ENCODE measurements at regions not wholly inside any gene's neighbourhood (a gene's known extent, or its start where the extent isn't known, plus 50 kb on each side); places are given as distances from the start of the nearest gene placed in this dataset.

- no peak for TF ChIP-seq CTCF (IDR thresholded peaks at IDR 0.05)
- no peaks in the 10 kb centered on the region for H3K9me3 Mint-ChIP-seq
- POLR2A ChIA-PET = no interaction called here
These were observed 73.0 kb downstream of the TFPI2 start for GRCh38 chr7:93817526-93817925.

GRCh38 chr7:93817004-93817403 is 73.5 kb downstream of the TFPI2 start:
- no peaks in the 10 kb centered on the region for H3K27me3 Mint-ChIP-seq
- CTCF ChIA-PET = no interaction called here
- intact Hi-C loops (cut with micrococcal nuclease) = no loop called here
- POLR2A ChIA-PET = no interaction called here
- H3K36me3 Mint-ChIP-seq (ENCODE audit: low read depth) = no peaks in the 10 kb centered on the region
- no peak for DNase-seq
- no peaks in the 10 kb centered on the region for H3K4me1 Mint-ChIP-seq (ENCODE audit: low read depth)
- no peak for TF ChIP-seq CTCF (IDR thresholded peaks at IDR 0.05)
- H3K4me3 Mint-ChIP-seq = no peak overlapping the region
- ATAC-seq = no peak
- no peaks in the 10 kb centered on the region for H3K9me3 Mint-ChIP-seq
- no peak overlapping the region for H3K27ac Mint-ChIP-seq

More at GRCh38 chr7:93817526-93817925, 73.0 kb downstream of the TFPI2 start:
- no peak for DNase-seq
- no peaks in the 10 kb centered on the region for H3K36me3 Mint-ChIP-seq (ENCODE audit: low read depth)
- ATAC-seq = no peak
- intact Hi-C loops (cut with micrococcal nuclease) = no loop called here
- CTCF ChIA-PET = no interaction called here
- no peak overlapping the region for H3K27ac Mint-ChIP-seq
- no peaks in the 10 kb centered on the region for H3K4me1 Mint-ChIP-seq (ENCODE audit: low read depth)
- H3K4me3 Mint-ChIP-seq = no peak overlapping the region
- H3K27me3 Mint-ChIP-seq = no peaks in the 10 kb centered on the region

GRCh38 chr7:93813514-93813913 is 77.0 kb downstream of the TFPI2 start:
- H3K4me3 Mint-ChIP-seq = no peak overlapping the region
- POLR2A ChIA-PET = no interaction called here
- intact Hi-C loops (cut with micrococcal nuclease) = no loop called here
- ATAC-seq (no peak), DNase-seq (no peak)
- no peaks in the 10 kb centered on the region for H3K36me3 Mint-ChIP-seq (ENCODE audit: low read depth)
- CTCF ChIA-PET = interaction anchor here (1.5 kb wide), 1 partner anchor 10 kb away, joined by 3 read pairs; no protein-coding TSS in a partner anchor
- TF ChIP-seq CTCF (IDR thresholded peaks at IDR 0.05) = no peak
- no peaks in the 10 kb centered on the region for H3K9me3 Mint-ChIP-seq
- no peaks in the 10 kb centered on the region for H3K4me1 Mint-ChIP-seq (ENCODE audit: low read depth)
- H3K27ac Mint-ChIP-seq = no peak overlapping the region
- H3K27me3 Mint-ChIP-seq = no peaks in the 10 kb centered on the region

GRCh38 chr7:93812061-93812460 is 78.5 kb downstream of the TFPI2 start:
- Mint-ChIP-seq H3K27me3 (no peaks in the 10 kb centered on the region), H3K27ac (no peak overlapping the region), H3K36me3 (ENCODE audit: low read depth) (no peaks in the 10 kb centered on the region), H3K4me3 (no peak overlapping the region), H3K4me1 (ENCODE audit: low read depth) (no peaks in the 10 kb centered on the region), H3K9me3 (no peaks in the 10 kb centered on the region)
- ChIA-PET CTCF (no interaction called here), POLR2A (no interaction called here)
- intact Hi-C loops (cut with micrococcal nuclease) = no loop called here
- ATAC-seq = no peak
- TF ChIP-seq CTCF (IDR thresholded peaks at IDR 0.05) = no peak
- DNase-seq = no peak

GRCh38 chr7:93811198-93811597 is 79.4 kb downstream of the TFPI2 start:
- ChIA-PET POLR2A (no interaction called here), CTCF (no interaction called here)
- no peak overlapping the region for H3K4me3 Mint-ChIP-seq
- H3K36me3 Mint-ChIP-seq (ENCODE audit: low read depth) = no peaks in the 10 kb centered on the region
- no peaks in the 10 kb centered on the region for H3K4me1 Mint-ChIP-seq (ENCODE audit: low read depth)
- ATAC-seq (no peak), DNase-seq (no peak)
- no peak for TF ChIP-seq CTCF (IDR thresholded peaks at IDR 0.05)
- H3K27ac Mint-ChIP-seq = no peak overlapping the region
- no peaks in the 10 kb centered on the region for H3K27me3 Mint-ChIP-seq
- intact Hi-C loops (cut with micrococcal nuclease) = no loop called here
- H3K9me3 Mint-ChIP-seq = no peaks in the 10 kb centered on the region
